ENCODE measurements at regions not wholly inside any gene's neighbourhood (a gene's known extent, or its start where the extent isn't known, plus 50 kb on each side); places are given as distances from the start of the nearest gene placed in this dataset.
"Not testable (repeated sequence)": the region's sequence is repeated elsewhere in the genome, so short reads cannot be mapped to it uniquely, and the experiment has no call there.

DNA sequence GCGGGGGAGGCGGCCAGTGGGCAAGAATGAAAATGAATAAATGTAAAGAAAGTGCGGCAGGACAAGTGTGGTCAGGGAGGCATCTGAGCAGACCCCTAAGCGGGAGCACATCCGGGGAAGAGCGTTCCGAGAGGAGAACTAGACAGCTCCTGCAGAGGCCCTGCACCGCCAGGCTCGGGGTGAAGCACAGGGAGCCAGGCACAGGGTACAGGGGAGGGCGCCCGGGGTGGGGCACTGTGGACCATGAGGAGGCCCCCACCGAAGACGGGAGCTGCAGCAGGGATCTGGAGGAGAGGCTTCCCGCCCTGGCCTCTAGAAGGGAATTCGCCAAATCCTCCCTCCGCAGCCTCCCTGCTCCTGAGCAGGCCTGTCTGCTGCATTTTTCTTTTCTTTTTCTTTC, 77.5 kb downstream of the KCNJ18 start:
- H2BK20ac ChIP-seq (ENCODE audit: low read depth, low read length); H3K56ac ChIP-seq (ENCODE audit: extremely low read depth, insufficient read depth, low read length); H4K91ac ChIP-seq (ENCODE audit: insufficient read depth, low read depth, low read length); H3K27ac ChIP-seq (ENCODE audit: insufficient read depth, low read length); H4K8ac ChIP-seq (ENCODE audit: low read depth in 2 of 2, low read length in 2 of 2); intact Hi-C loops (cut with micrococcal nuclease); dilution Hi-C loops (cut with HindIII; ENCODE audit: low sequenced_read_pairs, unreplicated experiment); H3K36me3 ChIP-seq (ENCODE audit: control insufficient read depth, insufficient read depth, low read length); BruUV-seq (replicated peaks); H4K20me1 ChIP-seq (ENCODE audit: insufficient read depth, low read length); H3K18ac ChIP-seq (ENCODE audit: low read depth, low read length); H3K23ac ChIP-seq (ENCODE audit: low read depth, low read length); H3K4me3 ChIP-seq (ENCODE audit: insufficient read depth, low read depth, low read length); H2BK5ac ChIP-seq (ENCODE audit: low read depth, low read length, poor library complexity, severe bottlenecking); DNase-seq; CTCF ChIA-PET; H2BK120ac ChIP-seq (ENCODE audit: low read depth, low read length); in situ Hi-C loops (cut with MboI; ENCODE audit: low sequenced_read_pairs); H3K27me3 ChIP-seq (ENCODE audit: control insufficient read depth, insufficient read depth, low read length); H3K4me1 ChIP-seq (ENCODE audit: control insufficient read depth, insufficient read depth, low read length); H4K5ac ChIP-seq (ENCODE audit: low read depth, low read length); H2BK15ac ChIP-seq (ENCODE audit: low read depth, low read length); POLR2A ChIA-PET (ENCODE audit: unreplicated experiment); H2AFZ ChIP-seq (replicated peaks; ENCODE audit: low read length, poor library complexity); H3K4ac ChIP-seq (ENCODE audit: low read depth, low read length); H3K79me1 ChIP-seq (ENCODE audit: low read depth in 1 of 2, low read length in 2 of 2); H3K9me1 ChIP-seq (ENCODE audit: insufficient read depth, low read length); ATAC-seq (ENCODE audit: low read depth); H2AK9ac ChIP-seq (replicated peaks; ENCODE audit: low read depth, low read length, poor library complexity); H3K9ac ChIP-seq (ENCODE audit: low read depth, low read length); H3K9me3 ChIP-seq (ENCODE audit: control insufficient read depth, insufficient read depth, low read length); H2AK5ac ChIP-seq (ENCODE audit: low read depth, low read length); H3K14ac ChIP-seq (replicated peaks; ENCODE audit: low read depth, low read length); H3K4me2 ChIP-seq (ENCODE audit: low read depth, low read length): not testable (repeated sequence)
- WGBS, 2 experiments (ENCODE audit: extremely low coverage in 2 of 2, insufficient read length in 1 of 2): 85% methylated on average over 10 of the region's 16 CpGs; no CpG with 5 or more reads in 1 of the 2 experiments

DNA sequence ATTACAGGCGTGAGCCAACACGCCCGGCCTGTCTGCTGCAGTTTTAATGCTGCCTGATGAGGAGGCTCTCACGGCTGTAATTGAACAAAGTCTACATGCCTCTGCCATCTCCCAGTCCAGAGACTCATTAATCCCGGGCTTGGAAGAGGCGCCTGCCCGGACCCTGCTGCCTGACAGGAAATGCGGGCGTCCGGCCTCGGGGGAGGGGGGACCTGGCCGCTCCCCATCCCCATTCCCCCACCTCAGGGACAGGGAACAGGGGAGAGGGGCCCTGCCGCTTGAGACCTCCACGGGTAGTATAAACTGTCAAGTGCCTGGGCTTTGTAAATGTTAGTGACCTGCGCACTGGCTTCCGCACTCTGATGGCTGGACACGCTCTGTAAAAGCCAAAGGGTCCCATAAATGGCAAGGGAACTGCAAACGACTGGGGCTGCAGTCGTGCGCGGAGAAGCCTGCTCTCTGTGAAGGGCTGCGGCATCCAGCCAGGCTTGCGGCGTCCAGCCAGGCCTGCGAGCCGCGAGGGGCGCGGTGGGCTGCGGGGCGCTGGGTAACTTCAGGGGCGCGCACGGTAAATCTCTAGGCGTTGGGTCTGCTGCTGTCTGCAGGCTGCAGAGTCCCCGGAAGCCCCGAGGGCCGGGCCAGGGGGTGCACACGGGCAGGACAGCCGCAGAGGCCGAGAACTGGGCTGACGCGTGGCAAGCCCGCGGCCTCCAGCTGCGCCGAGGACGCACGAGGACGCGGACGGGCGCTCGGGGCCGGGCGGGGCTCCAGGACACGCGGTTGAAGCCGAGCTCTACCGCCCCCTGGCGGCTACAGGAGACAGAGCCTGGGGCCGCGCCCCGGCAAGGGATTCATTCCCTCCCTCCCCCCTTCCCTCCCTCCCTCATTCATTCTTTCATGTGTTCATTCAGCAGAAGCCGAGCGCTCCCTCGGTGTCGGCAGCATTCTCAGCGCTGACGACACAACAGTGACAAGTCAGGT, 78.4 kb downstream of the KCNJ18 start:
- H2AK5ac ChIP-seq (ENCODE audit: low read depth, low read length); H3K9me1 ChIP-seq (ENCODE audit: insufficient read depth, low read length); H4K5ac ChIP-seq (ENCODE audit: low read depth, low read length); H3K4ac ChIP-seq (ENCODE audit: low read depth, low read length); H3K56ac ChIP-seq (ENCODE audit: extremely low read depth, insufficient read depth, low read length); in situ Hi-C loops (cut with MboI; ENCODE audit: low sequenced_read_pairs); H2BK120ac ChIP-seq (ENCODE audit: low read depth, low read length); H4K91ac ChIP-seq (ENCODE audit: insufficient read depth, low read depth, low read length); H3K14ac ChIP-seq (replicated peaks; ENCODE audit: low read depth, low read length); H3K36me3 ChIP-seq (ENCODE audit: control insufficient read depth, insufficient read depth, low read length); H4K20me1 ChIP-seq (ENCODE audit: insufficient read depth, low read length); H3K27ac ChIP-seq (ENCODE audit: insufficient read depth, low read length); H4K8ac ChIP-seq (ENCODE audit: low read depth in 2 of 2, low read length in 2 of 2); H3K79me1 ChIP-seq (ENCODE audit: low read depth in 1 of 2, low read length in 2 of 2); H3K18ac ChIP-seq (ENCODE audit: low read depth, low read length); H3K4me2 ChIP-seq (ENCODE audit: low read depth, low read length); H3K4me1 ChIP-seq (ENCODE audit: control insufficient read depth, insufficient read depth, low read length); dilution Hi-C loops (cut with HindIII; ENCODE audit: low sequenced_read_pairs, unreplicated experiment); H2BK15ac ChIP-seq (ENCODE audit: low read depth, low read length); H2AFZ ChIP-seq (replicated peaks; ENCODE audit: low read length, poor library complexity); POLR2A ChIA-PET (ENCODE audit: unreplicated experiment); H3K9ac ChIP-seq (ENCODE audit: low read depth, low read length); DNase-seq; BruUV-seq (replicated peaks); H3K27me3 ChIP-seq (ENCODE audit: control insufficient read depth, insufficient read depth, low read length); H2BK20ac ChIP-seq (ENCODE audit: low read depth, low read length); H2BK5ac ChIP-seq (ENCODE audit: low read depth, low read length, poor library complexity, severe bottlenecking); H3K4me3 ChIP-seq (ENCODE audit: insufficient read depth, low read depth, low read length); CTCF ChIA-PET; intact Hi-C loops (cut with micrococcal nuclease); H3K9me3 ChIP-seq (ENCODE audit: control insufficient read depth, insufficient read depth, low read length); H2AK9ac ChIP-seq (replicated peaks; ENCODE audit: low read depth, low read length, poor library complexity); H3K23ac ChIP-seq (ENCODE audit: low read depth, low read length): not testable (repeated sequence)
- WGBS, 2 experiments (ENCODE audit: extremely low coverage in 2 of 2, insufficient read length in 1 of 2): 55% methylated on average over 2 of the region's 70 CpGs; no CpG with 5 or more reads in 1 of the 2 experiments
- ATAC-seq (ENCODE audit: low read depth): peak; percentile 96

Measured in IMR-90 (cell line).